ENCODE measurements at regions not wholly inside any gene's neighbourhood (a gene's known extent, or its start where the extent isn't known, plus 50 kb on each side); places are given as distances from the start of the nearest gene placed in this dataset.

- 0 out of 2 replicates have a peak, but pooled peaks cover 3% of the 10 kb centered on the region for H3K4me1 ChIP-seq (ENCODE audit: insufficient read depth, low read length)
- H2AFZ ChIP-seq (ENCODE audit: low read length), result no peak overlapping the region
- no peak for DNase-seq
- peaks cover 13% of the 10 kb centered on the region for H3K9me3 ChIP-seq (ENCODE audit: control insufficient read depth, low read depth, low read length)
- no peak overlapping the region for H3K4ac ChIP-seq (ENCODE audit: low read depth, low read length)
- no peak overlapping the region for H4K91ac ChIP-seq (ENCODE audit: insufficient read length, low read depth, low read length)
- no peak overlapping the region for H2BK5ac ChIP-seq (ENCODE audit: insufficient read length, low read length)
- H2AK5ac ChIP-seq (ENCODE audit: insufficient read length, low read length), result no peak overlapping the region
- no peak overlapping the region for H3K56ac ChIP-seq (ENCODE audit: insufficient read length, low read depth, low read length)
- no peak overlapping the region for H3K18ac ChIP-seq (ENCODE audit: insufficient read length, low read depth, low read length)
- Mint-ChIP-seq H3K27ac (no peak overlapping the region), H3K9me3 (peaks cover 13 to 17% of the 10 kb centered on the region in 2 experiments), H3K36me3 (ENCODE audit: insufficient read depth in 1 of 3, low read depth in 3 of 3) (peaks cover 4 to 23% (median 12%) of the 10 kb centered on the region in 3 experiments; a peak in 6 of 7 replicates), H3K4me1 (peaks cover 23 to 27% of the 10 kb centered on the region in 2 experiments), H3K4me3 (no peak overlapping the region), H3K27me3 (ENCODE audit: low read depth) (peaks cover 6% of the 10 kb centered on the region)
- H2BK120ac ChIP-seq (ENCODE audit: low read depth, low read length, poor library complexity, severe bottlenecking), result no peak overlapping the region
- no peaks in the 10 kb centered on the region for H3K27me3 ChIP-seq (ENCODE audit: insufficient read depth, low read length)
- no peak overlapping the region for H2BK15ac ChIP-seq (ENCODE audit: low read depth, low read length)
- no peaks in the 10 kb centered on the region for H4K20me1 ChIP-seq (ENCODE audit: control insufficient read depth, insufficient read depth, insufficient read length)
- H3K9ac ChIP-seq (ENCODE audit: extremely low read depth, insufficient read length, low read length), result no peak overlapping the region
- H3K23ac ChIP-seq (ENCODE audit: insufficient read length, low read depth, low read length), result no peak overlapping the region
- no CpG with 5 or more reads among the region's 2 CpGs for WGBS (ENCODE audit: extremely low coverage, insufficient read length, low lambda C conversion rate)
- no peaks in the 10 kb centered on the region for H3K23me2 ChIP-seq (ENCODE audit: insufficient read length, low read depth, low read length, poor library complexity, severe bottlenecking)
- H3K79me1 ChIP-seq (ENCODE audit: insufficient read depth, low read depth, low read length, poor library complexity, severe bottlenecking), result no peaks in the 10 kb centered on the region
- H3K14ac ChIP-seq (ENCODE audit: insufficient read depth, low read length), result no peak overlapping the region
- no peak overlapping the region for H3K4me2 ChIP-seq (ENCODE audit: insufficient read depth, insufficient read length, low read length)
- H4K8ac ChIP-seq (replicated peaks; ENCODE audit: insufficient read length, low read depth, low read length), result no peak overlapping the region
- no peak overlapping the region for H2BK20ac ChIP-seq (ENCODE audit: low read depth, low read length, poor library complexity, severe bottlenecking)
- TF ChIP-seq CTCF (conservative IDR thresholded peaks at IDR 0.05), result no peak
- no peak overlapping the region for H3T11ph ChIP-seq (ENCODE audit: low read length)
- no peak overlapping the region for H3K27ac ChIP-seq (ENCODE audit: insufficient read length, low read depth, low read length)
- H4K5ac ChIP-seq (ENCODE audit: insufficient read length, low read depth, low read length), result no peak overlapping the region
- no peak overlapping the region for H2BK12ac ChIP-seq (ENCODE audit: insufficient read length, low read depth, low read length)
- H3K79me2 ChIP-seq (ENCODE audit: insufficient read depth, low read length), result no peaks in the 10 kb centered on the region
Measured at GRCh38 chr6:14447240-14447639, 329.7 kb downstream of the CD83 start.
